Osteocyte (in vitro differentiated cells): ENCODE measurements at regions not wholly inside any gene's neighbourhood (a gene's known extent, or its start where the extent isn't known, plus 50 kb on each side); places are given as distances from the start of the nearest gene placed in this dataset.
"Not testable (repeated sequence)": the region's sequence is repeated elsewhere in the genome, so short reads cannot be mapped to it uniquely, and the experiment has no call there.

Source experiments
- DNase-seq: peaks from one replicate; pipeline ENCODE4 v3.0.0; 2021; ENCODE audit warnings: mixed read lengths; ENCODE audit not compliant: unreplicated experiment; ENCODE audit errors: extremely low spot score
- H3K27ac Mint-ChIP-seq: one replicate; pipeline ENCODE4 v1.8.0; 2021; ENCODE audit warnings: mild to moderate bottlenecking, mixed read lengths; ENCODE audit not compliant: unreplicated experiment
- H3K27me3 Mint-ChIP-seq: one replicate; pipeline ENCODE4 v1.8.0; 2021; ENCODE audit warnings: mixed read lengths; ENCODE audit not compliant: unreplicated experiment
- H3K36me3 Mint-ChIP-seq: one replicate; pipeline ENCODE4 v1.8.0; 2021; ENCODE audit warnings: mixed read lengths; ENCODE audit not compliant: unreplicated experiment
- H3K4me1 Mint-ChIP-seq: one replicate; pipeline ENCODE4 v1.8.0; 2021; ENCODE audit warnings: mixed read lengths; ENCODE audit not compliant: unreplicated experiment
- H3K4me3 Mint-ChIP-seq: one replicate; pipeline ENCODE4 v1.8.0; 2021; ENCODE audit warnings: mild to moderate bottlenecking, moderate library complexity, mixed read lengths; ENCODE audit not compliant: unreplicated experiment
- H3K9me3 Mint-ChIP-seq: one replicate; pipeline ENCODE4 v1.8.0; 2021; ENCODE audit warnings: mixed read lengths; ENCODE audit not compliant: unreplicated experiment
- CTCF ChIP-seq: fragments of 200-600 bp; sonication (generic); IDR thresholded peaks from 2 replicates; pipeline ENCODE4 v1.5.0; 2021; ENCODE audit warnings: antibody characterized with exemption, mild to moderate bottlenecking, moderate library complexity

GRCh38 chr13:79932556-79932955, 408.4 kb downstream of the SPRY2 start:
- Mint-ChIP-seq H3K27ac (no peak overlapping the region), H3K4me1 (peaks cover 38% of the 10 kb centered on the region), H3K27me3 (no peaks in the 10 kb centered on the region), H3K9me3 (peaks cover 10% of the 10 kb centered on the region), H3K36me3 (peaks cover 4% of the 10 kb centered on the region), H3K4me3 (no peak overlapping the region)
- DNase-seq, result no peak
- TF ChIP-seq CTCF, result no peak

GRCh38 chr13:79923973-79924556, 416.9 kb downstream of the SPRY2 start:
- H3K27ac Mint-ChIP-seq, H3K4me1 Mint-ChIP-seq, DNase-seq, H3K4me3 Mint-ChIP-seq, H3K27me3 Mint-ChIP-seq: not testable (repeated sequence)
- Mint-ChIP-seq H3K36me3 (peaks cover 14% of the 10 kb centered on the region), H3K9me3 (peaks cover 37% of the 10 kb centered on the region)

- H3K27me3 Mint-ChIP-seq, result no peaks in the 10 kb centered on the region
- H3K9me3 Mint-ChIP-seq, result peaks cover 17% of the 10 kb centered on the region
- peaks cover 9% of the 10 kb centered on the region for H3K36me3 Mint-ChIP-seq
- no peaks in the 10 kb centered on the region for H3K4me1 Mint-ChIP-seq
- H3K27ac Mint-ChIP-seq, result no peak overlapping the region
- no peak for DNase-seq
- no peak overlapping the region for H3K4me3 Mint-ChIP-seq
- no peak for TF ChIP-seq CTCF
These were observed 421.8 kb downstream of the SPRY2 start for GRCh38 chr13:79919091-79919490.

GRCh38 chr13:79918620-79919019, 422.3 kb downstream of the SPRY2 start:
- Mint-ChIP-seq H3K4me3 (no peak overlapping the region), H3K27ac (no peak overlapping the region), H3K27me3 (no peaks in the 10 kb centered on the region), H3K36me3 (peaks cover 7% of the 10 kb centered on the region), H3K4me1 (no peaks in the 10 kb centered on the region), H3K9me3 (peaks cover 12% of the 10 kb centered on the region)
- TF ChIP-seq CTCF, result no peak
- no peak for DNase-seq

- Mint-ChIP-seq H3K27me3 (no peaks in the 10 kb centered on the region), H3K9me3 (peaks cover 2% of the 10 kb centered on the region), H3K4me3 (no peak overlapping the region), H3K36me3 (no peaks in the 10 kb centered on the region), H3K27ac (no peak overlapping the region), H3K4me1 (no peaks in the 10 kb centered on the region)
- no peak for DNase-seq
- no peak for TF ChIP-seq CTCF
These were observed 423.3 kb downstream of the SPRY2 start for GRCh38 chr13:79917628-79918027.
